NCI-H2171 (cell line): ENCODE measurements at regions not wholly inside any gene's neighbourhood (a gene's known extent, or its start where the extent isn't known, plus 50 kb on each side); places are given as distances from the start of the nearest gene placed in this dataset.

Source experiments
- DNase-seq: peaks from one replicate; lab custom pipeline; 2025; lab: John Stamatoyannopoulos, UW

DNA sequence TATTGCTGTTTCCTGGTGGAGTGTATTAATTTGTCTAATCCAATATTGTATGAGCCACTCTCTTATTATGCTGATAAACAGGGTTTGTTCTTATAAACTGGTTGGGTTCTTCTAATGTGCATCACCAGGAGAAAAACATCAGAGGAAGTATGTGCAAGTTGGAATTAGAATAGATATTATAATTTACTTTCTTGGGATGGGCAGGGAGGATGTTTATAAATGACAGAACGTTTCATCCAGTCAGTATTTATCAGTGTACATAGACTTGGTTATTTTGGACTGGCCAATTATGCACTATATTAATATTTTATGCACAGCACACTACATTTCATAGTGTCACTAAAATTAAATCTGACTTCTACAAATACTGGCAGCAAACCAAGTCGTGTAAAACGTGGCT is 495.8 kb downstream of the PSAT1 start:
- DNase-seq: no peak

- DNase-seq: no peak
Measured at GRCh38 chr9:78805771-78806170, 508.8 kb downstream of the PSAT1 start.

DNA sequence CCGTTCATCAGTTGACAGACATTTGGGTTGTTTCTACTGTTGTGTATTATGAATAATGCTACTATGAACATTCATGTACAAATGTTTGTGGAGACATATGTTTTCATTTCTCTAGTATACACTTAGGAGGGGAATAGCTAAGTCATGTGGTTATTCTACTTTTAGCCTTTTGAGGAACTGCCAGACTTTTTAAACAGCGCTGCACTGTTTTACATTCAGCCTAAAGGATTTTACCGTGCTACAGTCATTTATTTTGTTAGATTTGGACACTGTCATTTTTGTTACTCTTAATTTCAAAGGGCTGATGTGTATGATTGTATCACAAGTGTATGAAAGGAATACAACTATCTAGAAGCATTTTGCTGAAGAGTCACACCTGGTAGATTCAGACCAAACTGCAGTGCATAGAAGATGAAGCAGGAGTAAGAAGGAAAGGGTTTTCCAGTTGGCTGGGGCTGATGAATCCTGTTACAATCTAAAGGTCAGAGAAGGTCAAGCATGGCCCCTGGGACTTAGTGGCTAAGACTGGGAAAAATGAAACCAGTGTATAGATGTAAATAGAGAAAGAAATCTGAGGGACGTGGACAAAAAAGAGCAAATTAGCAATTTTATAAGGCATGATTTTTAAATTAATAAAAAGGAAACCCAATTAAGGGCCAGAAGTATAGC is 509.7 kb downstream of the PSAT1 start:
- DNase-seq: no peak

GRCh38 chr9:78807286-78807685 is 510.4 kb downstream of the PSAT1 start:
- no peak for DNase-seq

- no peak for DNase-seq
Measured at GRCh38 chr9:78808048-78808447, 511.1 kb downstream of the PSAT1 start.

DNA sequence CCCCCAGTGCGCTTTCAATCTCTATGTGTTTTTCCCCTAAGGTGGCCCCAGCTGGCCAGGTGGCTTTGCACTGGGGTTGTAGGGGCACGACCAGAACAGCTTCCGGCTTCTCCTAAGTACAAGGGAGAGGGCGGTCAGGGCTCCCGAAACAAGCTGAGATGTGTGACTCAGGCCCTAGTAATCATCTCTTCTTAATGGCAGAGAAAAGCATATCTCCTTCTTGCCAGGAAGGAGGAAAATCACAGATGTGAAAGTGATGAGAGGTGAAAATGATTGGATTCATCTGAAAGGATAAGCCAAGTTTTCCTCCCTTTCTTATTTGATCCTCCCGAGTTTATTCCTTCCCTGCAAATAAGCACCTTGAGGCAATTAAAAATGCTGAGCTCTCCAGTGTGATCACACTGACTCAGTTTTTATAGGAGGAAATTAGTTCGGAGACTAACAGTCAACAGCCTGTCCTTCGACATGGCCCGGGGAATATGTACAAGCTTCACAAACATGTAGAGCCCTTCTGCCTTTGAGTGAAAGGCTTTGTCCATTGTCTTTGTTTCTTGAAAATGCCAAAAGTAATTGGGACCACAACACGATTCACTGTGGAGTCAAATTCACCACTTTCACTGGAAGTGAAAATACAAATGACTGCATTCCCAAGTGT is 514.8 kb downstream of the PSAT1 start:
- no peak for DNase-seq

DNA sequence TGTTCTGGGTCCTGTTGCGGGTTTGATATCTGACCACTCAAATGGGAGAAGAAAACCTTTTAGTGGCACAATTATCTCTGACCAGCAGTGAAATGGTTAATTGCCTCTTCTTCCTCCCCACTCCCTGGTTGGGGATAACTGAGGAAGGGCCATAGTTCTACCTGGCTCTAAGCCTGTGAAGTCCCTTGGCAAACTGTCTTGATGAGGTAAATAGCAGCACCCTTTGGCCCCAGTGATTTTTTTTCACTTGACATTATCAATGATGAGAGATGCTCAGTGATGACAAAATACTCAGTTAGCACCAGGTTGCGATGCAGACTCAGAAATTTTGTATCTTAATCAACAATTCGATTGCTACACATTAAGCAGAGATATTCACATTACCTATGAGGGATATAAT is 515.7 kb downstream of the PSAT1 start:
- DNase-seq: no peak

- no peak for DNase-seq
Measured at GRCh38 chr9:78813602-78814180, 516.8 kb downstream of the PSAT1 start.

DNA sequence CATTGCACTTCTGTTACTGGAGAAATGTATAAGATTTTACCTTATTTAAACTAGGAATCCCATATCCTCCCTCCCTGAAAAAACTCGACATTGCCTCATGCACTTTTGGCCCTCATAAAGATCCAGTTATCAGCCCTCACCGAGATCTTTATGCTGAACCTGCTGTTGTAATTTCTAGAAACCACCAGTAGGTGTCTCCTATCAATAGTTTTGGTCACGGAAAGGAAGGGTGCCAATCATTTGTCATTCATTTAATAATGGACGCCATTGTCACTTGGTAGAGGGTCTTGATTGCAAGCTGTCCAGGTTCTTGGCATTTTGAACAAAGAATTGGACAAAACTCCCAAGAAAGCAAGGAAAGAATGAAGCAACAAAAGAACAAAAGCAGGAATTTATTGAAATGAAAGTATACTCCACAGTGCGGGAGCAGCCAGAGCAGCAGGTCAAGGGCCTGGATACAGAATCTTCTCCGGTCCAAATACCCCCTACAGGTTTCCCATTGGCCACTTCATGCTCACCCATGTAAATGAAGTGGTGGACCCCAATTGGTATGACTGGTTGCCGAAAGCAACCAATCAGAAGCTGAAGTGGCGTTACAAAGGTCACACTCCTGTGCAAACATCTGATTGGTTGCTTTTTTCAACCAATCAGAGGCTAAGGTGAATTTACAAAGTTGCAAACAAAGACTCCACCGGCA is 524.3 kb downstream of the PSAT1 start:
- DNase-seq: peak; percentile 5

DNA sequence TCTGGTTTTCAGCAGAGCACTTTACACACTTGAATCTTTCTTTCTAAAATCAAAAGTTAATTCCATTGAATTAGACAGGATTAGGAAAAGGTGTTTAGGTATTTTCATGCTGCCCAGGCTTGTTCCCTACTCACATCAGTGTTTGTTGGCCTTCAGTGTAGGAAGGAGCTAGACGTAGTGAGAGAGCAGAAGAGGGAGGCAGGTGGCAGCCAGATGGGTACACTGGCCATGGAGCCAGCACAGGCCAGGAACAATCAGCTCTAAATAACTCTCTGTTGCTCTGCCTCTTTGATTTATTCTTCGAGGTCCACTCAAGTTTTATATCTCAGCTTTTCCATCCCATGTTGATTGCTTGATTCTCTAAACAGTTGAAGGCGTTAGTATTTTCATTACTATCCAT is 529.6 kb downstream of the PSAT1 start:
- DNase-seq: no peak

GRCh38 chr9:78828521-78828920 is 531.6 kb downstream of the PSAT1 start:
- DNase-seq: no peak

GRCh38 chr9:78830301-78830700 is 533.4 kb downstream of the PSAT1 start:
- DNase-seq: no peak

GRCh38 chr9:78831726-78832125 is 534.8 kb downstream of the PSAT1 start:
- DNase-seq: no peak

GRCh38 chr9:78835928-78836450 is 539.1 kb downstream of the PSAT1 start:
- DNase-seq: no peak

- no peak for DNase-seq
Measured at GRCh38 chr9:78839252-78839651, 542.3 kb downstream of the PSAT1 start.

DNA sequence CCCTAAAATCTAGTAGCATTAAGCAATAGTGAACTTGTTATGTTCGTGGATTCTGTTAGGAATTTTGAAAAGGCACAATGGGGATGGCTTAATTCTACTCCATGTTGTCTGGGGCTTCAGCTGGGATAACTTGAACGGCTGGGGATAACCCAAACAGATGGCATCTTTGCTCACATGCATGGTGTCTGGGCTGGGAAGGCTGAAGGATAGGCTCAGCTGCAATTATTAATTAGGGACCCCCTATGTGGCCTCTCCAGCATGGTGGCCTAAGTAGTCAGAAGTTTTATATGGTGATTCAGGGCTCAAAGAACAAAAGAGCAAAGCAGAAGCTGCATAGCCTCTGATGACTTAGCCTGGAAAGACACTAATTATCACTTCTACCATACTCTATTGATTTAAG is 551.1 kb downstream of the PSAT1 start:
- peak; percentile 33 for DNase-seq

DNA sequence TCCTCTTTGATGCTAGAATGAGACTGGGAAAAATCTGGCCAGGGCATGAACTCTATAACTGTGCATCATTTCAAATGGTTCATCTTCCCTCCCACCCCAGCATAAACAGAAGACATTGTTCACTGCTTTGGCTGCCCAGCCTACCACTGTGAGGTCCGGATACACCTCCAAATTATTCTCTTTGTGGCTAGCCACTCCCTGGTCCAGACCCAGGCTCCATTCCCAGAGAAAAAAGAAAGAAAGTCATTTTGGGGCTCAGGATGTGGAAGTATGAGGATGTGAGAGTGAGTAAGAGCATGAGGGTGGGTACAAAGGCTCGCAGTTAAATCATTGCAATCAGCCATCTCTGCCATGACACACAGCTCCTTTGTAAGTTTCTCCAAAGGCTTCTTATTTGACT is 559.2 kb downstream of the PSAT1 start:
- no peak for DNase-seq

- no peak for DNase-seq
Measured at GRCh38 chr9:78856781-78857180, 559.9 kb downstream of the PSAT1 start.

GRCh38 chr9:78857373-78858225 is 560.7 kb downstream of the PSAT1 start:
- no peak for DNase-seq

GRCh38 chr9:78858266-78858665 is 561.3 kb downstream of the PSAT1 start:
- DNase-seq: no peak

DNA sequence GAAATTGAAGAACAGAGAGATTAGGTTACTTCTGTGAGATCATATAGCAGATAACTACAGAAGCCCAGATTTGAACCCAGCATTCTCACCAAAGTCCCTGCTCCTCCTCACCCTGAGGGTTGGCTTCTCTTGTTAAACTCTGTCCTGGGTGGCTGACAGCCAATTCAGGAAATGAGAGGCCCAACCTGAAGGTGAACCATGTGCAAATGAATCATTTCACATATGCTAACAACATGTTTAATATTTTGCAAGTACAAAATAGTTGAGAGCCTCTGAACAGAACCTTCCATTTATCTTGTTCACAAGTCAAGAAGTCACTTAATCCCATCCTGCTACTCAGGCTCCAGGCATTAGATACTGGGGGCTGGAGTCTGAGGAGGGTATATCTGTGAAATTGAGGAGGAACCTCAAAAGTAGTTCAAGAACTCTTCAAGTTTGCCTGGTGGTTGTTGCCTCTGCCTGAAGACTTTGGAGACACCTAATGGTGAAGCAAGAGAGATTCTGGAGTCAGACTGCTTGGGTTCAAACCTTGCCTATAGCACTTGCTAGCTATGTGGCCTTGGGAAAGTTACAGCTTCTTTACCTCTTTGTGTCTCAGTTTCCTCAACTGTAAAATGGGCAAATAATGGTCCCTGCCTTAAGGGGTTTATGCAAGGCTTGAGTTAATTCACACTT is 564.0 kb downstream of the PSAT1 start:
- peak; percentile 4 for DNase-seq
